SK-N-SH (cell line): ENCODE measurements at regions not wholly inside any gene's neighbourhood (a gene's known extent, or its start where the extent isn't known, plus 50 kb on each side); places are given as distances from the start of the nearest gene placed in this dataset.

Source experiments
- CTCF ChIP-seq: fragments of 200-600 bp; sonication (generic); IDR thresholded peaks from 2 replicates; pipeline ENCODE4 v1.6.1; 2017; ENCODE audit warnings: antibody characterized with exemption, mild to moderate bottlenecking, moderate library complexity
- EP300 ChIP-seq, 2 experiments: IDR thresholded peaks; 2 replicates each; pipeline versions ENCODE4 v1.4.0 to v1.6.1; 2012; ENCODE audit warnings: borderline replicate concordance in 1 of 2, low read depth in 1 of 2, low read length in 1 of 2
- POLR2AphosphoS5 ChIP-seq: IDR thresholded peaks from 2 replicates; pipeline ENCODE4 v1.6.1; 2012; ENCODE audit warnings: low read depth, low read length
- RAD21 ChIP-seq: IDR thresholded peaks from 2 replicates; pipeline ENCODE4 v1.6.1; 2012; ENCODE audit warnings: mild to moderate bottlenecking, low read length
- REST ChIP-seq: IDR thresholded peaks from 2 replicates; pipeline ENCODE4 v1.6.1; 2012; ENCODE audit warnings: mild to moderate bottlenecking, low read depth, low read length, moderate library complexity
- USF2 ChIP-seq: fragments of 150-350 bp; IDR thresholded peaks from 2 replicates; pipeline ENCODE4 v1.6.1; 2017; ENCODE audit warnings: antibody characterized with exemption, low read length, low read depth, borderline replicate concordance
- YY1 ChIP-seq: IDR thresholded peaks from 2 replicates; pipeline ENCODE4 v1.4.0; 2012; ENCODE audit warnings: low read depth, mild to moderate bottlenecking
- TF ChIP-seq, protein P1 (sequence below): IDR thresholded peaks from 2 replicates; pipeline ENCODE4 v1.4.0; 2012; ENCODE audit warnings: low read depth

DNA sequence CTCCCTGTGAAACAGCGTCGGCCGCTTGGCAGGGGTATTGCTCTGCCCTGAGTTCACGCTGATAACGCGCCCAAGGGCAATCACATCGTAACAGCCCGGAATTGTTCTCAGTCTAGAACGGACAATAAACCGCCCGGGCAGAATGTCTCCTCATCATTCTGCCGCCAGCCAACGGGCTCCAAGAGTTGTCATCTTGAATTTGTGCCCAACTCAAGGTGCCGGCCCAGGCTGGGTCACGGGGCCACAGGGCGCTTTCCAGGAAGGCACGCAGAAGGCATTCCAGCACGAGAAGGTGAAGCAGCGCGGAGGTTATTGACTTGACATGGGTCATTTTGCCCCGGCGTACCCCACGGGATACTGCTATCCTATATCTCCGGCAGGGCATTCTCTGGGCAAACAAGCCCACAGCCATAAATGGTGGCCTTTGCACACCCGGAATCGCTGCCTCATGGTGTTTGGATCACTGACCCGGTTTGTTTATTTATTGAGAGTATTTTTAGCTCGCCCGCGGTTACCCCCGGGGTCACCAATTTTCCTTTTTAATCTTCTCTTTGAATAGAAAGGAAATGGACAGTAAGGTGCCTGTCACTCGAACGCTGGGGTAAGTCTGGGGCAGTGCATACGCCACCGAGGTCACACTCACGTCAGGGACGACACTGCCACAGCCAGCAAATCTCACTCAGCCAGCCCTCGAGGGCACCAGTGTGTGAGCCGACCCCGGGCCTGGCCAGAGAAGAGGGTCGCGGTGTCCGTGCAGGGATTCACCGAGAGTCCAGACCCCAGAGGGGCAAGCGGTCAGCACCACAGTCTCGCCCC lies 72.4 kb upstream of the FGF3 start:
- TF ChIP-seq USF2 (no peak), CTCF (no peak), REST (no peak), POLR2AphosphoS5 (no peak), YY1 (no peak), EP300 (IDR thresholded peaks at IDR 0.05; ENCODE audit: borderline replicate concordance in 1 of 2, low read depth in 1 of 2, low read length in 1 of 2) (no peak), RAD21 (no peak)
- TF ChIP-seq, protein P1, sequence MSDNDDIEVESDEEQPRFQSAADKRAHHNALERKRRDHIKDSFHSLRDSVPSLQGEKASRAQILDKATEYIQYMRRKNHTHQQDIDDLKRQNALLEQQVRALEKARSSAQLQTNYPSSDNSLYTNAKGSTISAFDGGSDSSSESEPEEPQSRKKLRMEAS = no peak
